HCT116 (cell line): ENCODE measurements at regions not wholly inside any gene's neighbourhood (a gene's known extent, or its start where the extent isn't known, plus 50 kb on each side); places are given as distances from the start of the nearest gene placed in this dataset.

Source experiments
- ATAC-seq: fragments of 200-7000 bp; cut with Tn5 transposase; 2 replicates; pipeline ENCODE4 v1.9.1; 2020; ENCODE audit warnings: mild to moderate bottlenecking, moderate library complexity
- BruUV-seq: library from RNA; stranded (reverse); fragments of 400-500 nt; replicated peaks from 2 replicates; lab custom pipeline; 2021; lab: Mats Ljungman, UMichigan
- CTCF ChIA-PET: fragments of 300-600 bp; sonication (Branson Sonifier 250); formaldehyde crosslinking; loops from one replicate; lab custom pipeline; 2021; ENCODE audit warnings: antibody characterized with exemption; lab: Charles Lee
- POLR2A ChIA-PET: fragments of 300-600, 350-600 bp; sonication (Branson Sonifier 250); formaldehyde crosslinking; loops from one replicate; lab custom pipeline; 2021; ENCODE audit warnings: antibody characterized with exemption; lab: Charles Lee
- RAD21 ChIA-PET, 2 experiments: fragments of 300-600 bp; sonication (Branson Sonifier 250); formaldehyde crosslinking; loops; one replicate each; lab custom pipeline; 2023; ENCODE audit warnings: low total read pairs in 2 of 2; ENCODE audit not compliant: uncharacterized antibody in 2 of 2, unreplicated experiment in 2 of 2, low non-redundant PET in 1 of 2; lab: Charles Lee
- DNase-seq: peaks from one replicate; pipeline ENCODE4 v3.0.0-alpha.2; 2010; ENCODE audit warnings: low read depth, low spot score
- H2AFZ ChIP-seq: fragments of 200-600 bp; shearing (Covaris generic), sonication (generic); 2 replicates; pipeline ENCODE4 v1.6.1; 2017; ENCODE audit warnings: low read depth, mixed run types, mixed read lengths, antibody characterized with exemption, low read length; ENCODE audit not compliant: poor library complexity, severe bottlenecking
- H3K27ac ChIP-seq: 2 replicates; pipeline ENCODE4 v1.5.1; 2012; ENCODE audit warnings: low read depth, low read length
- H3K27me3 ChIP-seq: fragments of 200-600 bp; sonication (generic); 2 replicates; pipeline ENCODE4 v1.6.1; 2016; ENCODE audit warnings: mixed run types, low read length, mixed read lengths; ENCODE audit not compliant: insufficient read depth
- H3K36me3 ChIP-seq, 2 experiments: fragments of 200-500 bp in 1 of 2; fragments of 200-600 bp in 1 of 2; sonication (Bioruptor generic) in 1 of 2; sonication (generic) in 1 of 2; 2 replicates each; pipeline versions ENCODE4 v1.5.1 to v1.6.1; 2014 to 2016; ENCODE audit warnings: low read length in 2 of 2, inconsistent platforms in 1 of 2, mixed read lengths in 1 of 2, mixed run types in 1 of 2; ENCODE audit not compliant: insufficient read depth in 2 of 2, control insufficient read depth in 1 of 2
- H3K4me1 ChIP-seq, 2 experiments: fragments of 200-600 bp in 1 of 2; sonication (generic) in 1 of 2; 2 replicates each; pipeline versions ENCODE4 v1.5.1 to v1.6.1; 2012 to 2017; ENCODE audit warnings: low read length in 2 of 2, inconsistent platforms in 1 of 2, mild to moderate bottlenecking in 1 of 2, mixed read lengths in 1 of 2, mixed run types in 1 of 2, moderate library complexity in 1 of 2; ENCODE audit not compliant: insufficient read depth in 2 of 2, control insufficient read depth in 1 of 2
- H3K4me2 ChIP-seq: fragments of 200-600 bp; sonication (generic); 2 replicates; pipeline ENCODE4 v1.6.1; 2017; ENCODE audit warnings: mixed run types, low read length, mixed read lengths
- H3K4me3 ChIP-seq, 2 experiments: fragments of 200-600 bp in 1 of 2; sonication (generic) in 1 of 2; replicated peaks in 1 of 2; 2 replicates each; pipeline ENCODE4 v1.5.1; 2011 to 2016; ENCODE audit warnings: low read length in 2 of 2, control low read depth in 1 of 2, low read depth in 1 of 2, mild to moderate bottlenecking in 1 of 2, mixed read lengths in 1 of 2, mixed run types in 1 of 2
- H3K79me2 ChIP-seq: fragments of 200-600 bp; sonication (generic); 2 replicates; pipeline ENCODE4 v1.6.1; 2017; ENCODE audit warnings: mild to moderate bottlenecking, mixed run types, low read length, moderate library complexity, mixed read lengths; ENCODE audit not compliant: insufficient read depth
- H3K9ac ChIP-seq: fragments of 200-600 bp; sonication (generic); 2 replicates; pipeline ENCODE4 v1.6.1; 2016; ENCODE audit warnings: low read length, mixed read lengths
- H3K9me2 ChIP-seq: fragments of 200-600 bp; sonication (generic), shearing (Covaris generic); 2 replicates; pipeline ENCODE4 v1.6.1; 2017; ENCODE audit warnings: mixed run types, mild to moderate bottlenecking, moderate library complexity; ENCODE audit not compliant: insufficient read depth
- H3K9me3 ChIP-seq, 2 experiments: fragments of 200-500 bp in 1 of 2; fragments of 200-600 bp in 1 of 2; sonication (Bioruptor generic) in 1 of 2; sonication (generic) in 1 of 2; 2 replicates each; pipeline ENCODE4 v1.6.1; 2014 to 2017; ENCODE audit warnings: low read length in 2 of 2, mixed read lengths in 2 of 2, inconsistent platforms in 1 of 2, low read depth in 1 of 2, mild to moderate bottlenecking in 1 of 2, mixed run types in 1 of 2, moderate library complexity in 1 of 2; ENCODE audit not compliant: control insufficient read depth in 1 of 2, insufficient read depth in 1 of 2
- H4K20me1 ChIP-seq: fragments of 200-600 bp; sonication (generic), shearing (Covaris generic); 2 replicates; pipeline ENCODE4 v1.6.1; 2017; ENCODE audit warnings: mixed run types, mild to moderate bottlenecking, moderate library complexity; ENCODE audit not compliant: insufficient read depth
- ATF3 ChIP-seq: IDR thresholded peaks from 2 replicates; pipeline ENCODE4 v1.6.1; 2012
- CTCF ChIP-seq, 3 experiments: fragments of 200-600 bp in 1 of 3; sonication (generic) in 1 of 3; IDR thresholded peaks in 2 of 3; conservative IDR thresholded peaks in 1 of 3; 2 replicates each; pipeline ENCODE4 v1.5.1; 2012 to 2017; ENCODE audit warnings: low read depth in 2 of 3, low read length in 2 of 3, antibody characterized with exemption in 1 of 3, borderline replicate concordance in 1 of 3, control low read depth in 1 of 3, mild to moderate bottlenecking in 1 of 3, mixed read lengths in 1 of 3, mixed run types in 1 of 3, moderate library complexity in 1 of 3; ENCODE audit not compliant: insufficient read depth in 1 of 3
- ELF1 ChIP-seq: IDR thresholded peaks from 2 replicates; pipeline ENCODE4 v1.6.1; 2012; ENCODE audit warnings: low read depth, borderline replicate concordance
- FOSL1 ChIP-seq: IDR thresholded peaks from 2 replicates; pipeline ENCODE4 v1.6.1; 2012; ENCODE audit warnings: low read depth
- MAX ChIP-seq: IDR thresholded peaks from 2 replicates; pipeline ENCODE4 v1.6.1; 2012
- POLR2AphosphoS5 ChIP-seq: IDR thresholded peaks from 2 replicates; pipeline ENCODE4 v1.6.1; 2011; ENCODE audit warnings: mild to moderate bottlenecking, low read depth, low read length, moderate library complexity
- RAD21 ChIP-seq: IDR thresholded peaks from 2 replicates; pipeline ENCODE4 v1.6.1; 2012; ENCODE audit warnings: low read depth, mild to moderate bottlenecking
- REST ChIP-seq: IDR thresholded peaks from 2 replicates; pipeline ENCODE4 v1.6.1; 2012; ENCODE audit warnings: low read depth
- SIN3A ChIP-seq: IDR thresholded peaks from 2 replicates; pipeline ENCODE4 v1.6.1; 2012; ENCODE audit warnings: low read depth
- SP1 ChIP-seq: IDR thresholded peaks from 2 replicates; pipeline ENCODE4 v1.6.1; 2012; ENCODE audit warnings: low read depth
- SRF ChIP-seq: IDR thresholded peaks from 2 replicates; pipeline ENCODE4 v1.6.1; 2012; ENCODE audit warnings: low read depth
- TCF7L2 ChIP-seq: IDR thresholded peaks from 2 replicates; pipeline ENCODE4 v1.7.0; 2011; ENCODE audit warnings: borderline replicate concordance, inconsistent platforms; ENCODE audit not compliant: insufficient read depth, insufficient read length; ENCODE audit errors: extremely low read depth
- ZBTB33 ChIP-seq: IDR thresholded peaks from 2 replicates; pipeline ENCODE4 v1.6.1; 2011; ENCODE audit warnings: mild to moderate bottlenecking, low read length, moderate library complexity; ENCODE audit not compliant: insufficient replicate concordance; ENCODE audit errors: extremely low read depth
- ZFX ChIP-seq: fragments of 450-650 bp; IDR thresholded peaks from 2 replicates; pipeline ENCODE4 v1.6.1; 2017
- intact Hi-C: fragments of 100-400 bp; cut with micrococcal nuclease; formaldehyde crosslinking; loops from 2 replicates; pipeline ENCODE4 v1.10.0; 2022

GRCh38 chrX:116238093-116238492 is 67.5 kb downstream of the AGTR2 start:
- H2AFZ ChIP-seq: no peak overlapping the region

More at GRCh38 chrX:116238093-116238492, 67.5 kb downstream of the AGTR2 start:
- DNase-seq (no peak), ATAC-seq (no peak)
- POLR2A ChIA-PET: no interaction called here
- intact Hi-C loops: no loop called here
- CTCF ChIA-PET: no interaction called here
- H3K27ac ChIP-seq: no peak overlapping the region
- no peaks in the 10 kb centered on the region for H4K20me1 ChIP-seq
- no peaks in the 10 kb centered on the region for H3K4me1 ChIP-seq
- no peak overlapping the region for H3K9ac ChIP-seq
- TF ChIP-seq FOSL1 (no peak), ATF3 (no peak), POLR2AphosphoS5 (no peak), ZFX (no peak), SRF (no peak), TCF7L2 (no peak), CTCF (IDR thresholded peaks at IDR 0.05 in 2 of 3, conservative IDR thresholded peaks at IDR 0.05 in 1 of 3; ENCODE audit: borderline replicate concordance in 1 of 3, insufficient read depth in 1 of 3, low read depth in 2 of 3, low read length in 2 of 3) (no peak), REST (no peak), ELF1 (no peak), SP1 (no peak), MAX (no peak), SIN3A (no peak), ZBTB33 (no peak), RAD21 (no peak)
- BruUV-seq: no TSS peak
- H3K9me2 ChIP-seq: no peaks in the 10 kb centered on the region
- no peak overlapping the region for H3K4me3 ChIP-seq
- no peaks in the 10 kb centered on the region for H3K9me3 ChIP-seq
- RAD21 ChIA-PET: no interaction called here
- H3K4me2 ChIP-seq: no peak overlapping the region
- H3K79me2 ChIP-seq: no peaks in the 10 kb centered on the region
- H3K36me3 ChIP-seq: no peaks in the 10 kb centered on the region
- no peaks in the 10 kb centered on the region for H3K27me3 ChIP-seq
